Head of caudate nucleus (tissue), 42 donors: ENCODE measurements at regions not wholly inside any gene's neighbourhood (a gene's known extent, or its start where the extent isn't known, plus 50 kb on each side); places are given as distances from the start of the nearest gene placed in this dataset.
"Not testable (repeated sequence)": the region's sequence is repeated elsewhere in the genome, so short reads cannot be mapped to it uniquely, and the experiment has no call there.

Experiments used
- DNase-seq, 42 donors: peaks; one replicate each; pipeline versions ENCODE4 v3.0.0 to v3.0.0-alpha.2; 2020 to 2021; ENCODE audit warnings: mixed read lengths in 7 of 42
- intact Hi-C: fragments of 100-400 bp; cut with DNase I; formaldehyde crosslinking; loops from one replicate; pipeline ENCODE4 v1.15.0; 2022

- DNase-seq: peak in 1 of 42 donors; percentile 27
- intact Hi-C loops: no loop called here
Observed at GRCh38 chr22:22946131-22946530, 58.5 kb downstream of the IGLL5 start.

- DNase-seq: peak in 8 of 42 donors; percentile 2 to 24 (median 6)
- intact Hi-C loops: no loop called here
Observed at GRCh38 chr22:22948651-22949571, 61.3 kb downstream of the IGLL5 start.

- peak in 1 of 42 donors; percentile 24 for DNase-seq
- intact Hi-C loops: loop anchor here (10.0 kb wide), 1 partner anchor 335 kb away; no protein-coding TSS in a partner anchor
Observed at GRCh38 chr22:22949953-22950352, 62.3 kb downstream of the IGLL5 start.

GRCh38 chr22:22951035-22951434, 63.4 kb downstream of the IGLL5 start:
- peak in 3 of 42 donors; percentile 5 to 20 (median 10) for DNase-seq
- intact Hi-C loops: loop anchor here (10.0 kb wide), 1 partner anchor 334 kb away; no protein-coding TSS in a partner anchor

GRCh38 chr22:22952531-22953280, 65.1 kb downstream of the IGLL5 start:
- peak in 1 of 42 donors; percentile 25 for DNase-seq
- intact Hi-C loops: loop anchor here (10.0 kb wide), 1 partner anchor 332 kb away; no protein-coding TSS in a partner anchor

DNA sequence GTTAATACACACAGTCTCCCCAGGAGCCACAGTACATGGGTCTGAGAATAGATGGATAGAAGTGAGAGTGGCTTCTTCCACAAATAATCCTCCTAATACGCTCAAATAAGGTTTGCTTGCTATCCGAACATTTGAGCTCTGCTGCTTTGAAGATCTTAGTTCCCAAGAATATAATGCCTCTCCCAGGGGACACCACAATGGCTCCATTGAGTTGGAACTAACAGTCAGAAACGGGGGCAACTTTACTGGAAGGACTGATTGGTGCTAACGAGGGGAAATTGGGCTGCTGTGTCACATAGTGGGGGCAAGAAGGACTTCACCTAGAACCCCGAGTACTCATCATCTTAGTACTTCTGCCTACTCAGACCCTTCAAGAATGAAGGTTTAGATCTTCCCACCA, 66.2 kb downstream of the IGLL5 start:
- intact Hi-C loops: loop anchor here (10.0 kb wide), 1 partner anchor 331 kb away; no protein-coding TSS in a partner anchor
- DNase-seq: peak in 2 of 42 donors; percentile 35

DNA sequence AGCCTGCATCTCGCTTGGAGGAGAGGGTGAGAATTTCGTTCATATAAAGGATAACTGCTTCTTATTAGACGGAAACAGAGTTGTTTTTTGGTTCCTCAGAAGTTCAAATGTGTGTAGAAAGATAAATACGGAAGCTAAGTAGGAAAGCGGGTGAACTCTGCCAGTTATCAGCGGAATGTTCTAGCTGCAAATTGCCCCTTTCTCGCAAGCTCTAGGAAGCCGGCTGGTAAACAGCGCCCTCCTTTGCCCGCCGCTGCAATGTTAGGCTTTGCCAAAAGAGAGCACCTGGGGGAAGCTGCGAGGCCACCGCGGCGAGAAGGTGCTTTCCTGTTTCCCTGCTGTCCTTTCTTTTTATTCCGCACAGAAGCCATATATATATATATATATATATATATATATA, 67.0 kb downstream of the IGLL5 start:
- DNase-seq: peak in 7 of 42 donors; percentile 9 to 43 (median 25)
- intact Hi-C loops: loop anchor here (5.0 to 10.0 kb wide), 4 partner anchors 102 to 492 kb away; no protein-coding TSS in a partner anchor

DNA sequence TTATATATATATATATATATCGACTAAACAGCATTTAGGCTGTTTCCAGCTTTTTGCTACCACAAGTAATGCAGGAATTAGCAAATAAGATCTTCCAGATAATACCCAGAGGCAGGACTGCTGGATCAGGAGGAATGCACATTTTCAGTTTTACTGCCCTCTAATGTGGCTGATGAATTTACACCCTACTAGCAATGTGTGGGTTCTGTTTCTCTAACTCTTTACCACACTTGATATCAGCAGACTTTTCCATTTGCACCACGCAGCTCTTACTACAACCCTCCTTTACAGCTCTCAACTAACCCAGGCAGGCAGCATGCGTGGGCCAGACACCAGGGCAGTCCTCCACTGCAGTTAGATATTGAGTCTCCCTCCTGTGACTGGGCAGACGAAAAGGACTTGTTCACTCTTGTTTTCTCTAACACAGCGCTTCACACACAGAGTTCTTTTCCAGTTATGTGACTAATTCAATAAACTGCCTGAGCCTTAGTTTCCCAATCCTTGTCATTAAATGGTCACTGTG, 67.7 kb downstream of the IGLL5 start:
- DNase-seq: peak in 3 of 42 donors; percentile 5 to 41 (median 36)
- intact Hi-C loops: loop anchor here (5.0 to 10.0 kb wide), 4 partner anchors 103 to 493 kb away; no protein-coding TSS in a partner anchor

DNA sequence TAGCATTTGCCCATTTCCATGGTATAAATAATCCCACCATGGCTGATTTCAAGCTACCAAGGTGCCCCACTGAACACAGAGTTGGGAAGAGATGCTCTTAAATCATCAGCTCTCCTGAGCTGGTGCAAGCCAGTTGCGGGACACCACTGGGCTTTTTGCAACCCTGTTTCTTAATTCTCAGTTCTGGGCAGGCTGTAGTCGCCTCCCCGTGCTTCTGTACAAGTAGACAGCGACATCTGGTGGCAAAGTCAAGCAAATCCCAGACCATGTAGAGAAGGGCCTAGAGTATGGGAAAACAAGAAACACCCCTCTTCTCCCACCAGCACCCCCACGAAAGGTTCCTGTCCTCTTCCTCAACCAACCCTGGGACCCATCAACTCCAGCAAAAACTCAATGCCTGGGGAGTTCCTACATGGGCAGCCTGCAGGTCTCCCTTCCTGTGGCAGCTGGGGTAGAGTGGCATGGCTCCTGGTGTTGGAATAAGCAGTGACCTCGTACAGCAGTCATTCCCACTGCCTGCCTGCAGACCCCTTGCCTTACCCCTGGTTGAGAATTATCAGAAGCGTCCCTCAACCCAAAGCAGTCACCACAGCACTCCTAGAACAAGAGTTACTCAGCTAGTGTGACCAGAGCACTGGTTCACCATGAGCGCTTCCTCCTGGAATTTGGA, 68.4 kb downstream of the IGLL5 start:
- DNase-seq: peak; percentile 17 to 91 (median 78)
- intact Hi-C loops: loop anchor here (5.0 to 10.0 kb wide), 4 partner anchors 104 to 494 kb away; no protein-coding TSS in a partner anchor

DNA sequence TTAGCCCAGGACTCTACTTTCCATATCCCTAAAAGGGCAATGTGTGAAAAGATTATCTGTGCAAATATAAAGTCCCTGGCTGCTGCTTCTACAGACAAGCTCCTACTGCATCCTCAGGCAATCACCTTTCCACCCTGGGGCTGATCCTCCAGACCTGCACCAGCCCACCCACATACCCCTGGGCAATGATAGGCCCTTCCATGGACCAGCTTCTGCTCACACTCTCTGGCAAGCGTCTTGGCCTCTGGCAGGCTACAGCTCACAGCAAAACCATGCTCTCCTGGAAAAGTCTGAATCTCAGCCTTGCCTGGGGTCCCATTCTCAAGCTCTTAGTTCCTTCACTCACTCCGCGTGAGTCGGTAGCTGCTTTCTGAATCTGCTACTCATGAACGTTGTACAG, 69.5 kb downstream of the IGLL5 start:
- no peak for DNase-seq
- intact Hi-C loops: loop anchor here (5.0 to 10.0 kb wide), 4 partner anchors 105 to 495 kb away; no protein-coding TSS in a partner anchor

DNA sequence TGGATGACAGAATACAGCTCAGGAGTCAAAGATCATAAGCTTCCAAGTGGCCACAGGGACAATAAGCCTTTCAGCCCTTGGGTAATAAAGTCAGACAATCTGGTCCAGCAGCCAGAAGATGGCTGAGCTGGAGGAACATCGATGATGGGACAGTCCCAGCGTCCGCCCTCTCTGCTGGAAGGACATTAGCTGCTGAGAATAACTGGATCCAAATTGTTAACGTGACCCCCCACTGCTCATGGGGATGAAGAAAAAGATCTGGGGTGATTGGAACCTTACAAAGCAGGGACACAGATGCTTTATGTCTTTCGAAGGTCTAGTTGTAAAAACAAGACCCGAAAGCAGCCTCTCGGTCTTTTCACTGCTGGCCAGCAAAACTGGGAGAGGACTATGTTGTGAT, 71.0 kb downstream of the IGLL5 start:
- no peak for DNase-seq
- intact Hi-C loops: loop anchor here (2.0 to 10.0 kb wide), 5 partner anchors 106 to 496 kb away; no protein-coding TSS in a partner anchor

DNA sequence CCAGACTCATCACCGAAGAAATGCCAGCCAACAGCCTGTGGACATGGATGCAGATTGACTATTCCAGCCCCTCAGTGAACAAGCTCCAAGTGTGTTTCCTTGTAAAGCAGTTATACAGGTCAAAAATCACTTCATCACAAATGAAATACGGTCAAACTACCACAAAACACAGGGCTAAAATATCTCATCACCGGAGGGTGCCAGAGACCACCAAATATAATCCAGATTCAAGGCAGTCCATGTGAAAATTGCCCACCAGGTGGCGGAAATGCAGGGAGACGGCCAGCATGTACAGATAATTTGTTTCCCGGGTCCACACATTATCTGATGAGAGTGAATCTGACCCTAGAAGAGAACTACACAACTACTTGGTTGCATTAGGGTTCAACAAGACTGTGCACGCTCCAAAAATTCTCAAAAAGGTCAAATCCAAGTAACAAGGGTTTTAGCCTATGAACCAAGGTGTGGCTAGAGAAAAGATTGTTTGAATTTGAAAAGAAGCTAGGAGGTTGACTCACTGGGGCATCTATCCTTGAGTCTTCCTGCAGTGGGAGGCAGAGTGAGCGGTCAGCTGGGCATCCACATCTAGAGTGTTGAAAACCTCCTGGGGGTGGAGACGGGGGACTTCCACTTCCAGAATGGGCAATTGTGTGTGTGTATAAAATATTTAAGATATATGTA, 71.7 kb downstream of the IGLL5 start:
- DNase-seq: peak; percentile 69 to 97 (median 90)
- intact Hi-C loops: loop anchor here (2.0 to 10.0 kb wide), 5 partner anchors 107 to 497 kb away; no protein-coding TSS in a partner anchor

GRCh38 chr22:22960307-22960706, 72.7 kb downstream of the IGLL5 start:
- intact Hi-C loops: no loop called here
- no peak for DNase-seq

DNA sequence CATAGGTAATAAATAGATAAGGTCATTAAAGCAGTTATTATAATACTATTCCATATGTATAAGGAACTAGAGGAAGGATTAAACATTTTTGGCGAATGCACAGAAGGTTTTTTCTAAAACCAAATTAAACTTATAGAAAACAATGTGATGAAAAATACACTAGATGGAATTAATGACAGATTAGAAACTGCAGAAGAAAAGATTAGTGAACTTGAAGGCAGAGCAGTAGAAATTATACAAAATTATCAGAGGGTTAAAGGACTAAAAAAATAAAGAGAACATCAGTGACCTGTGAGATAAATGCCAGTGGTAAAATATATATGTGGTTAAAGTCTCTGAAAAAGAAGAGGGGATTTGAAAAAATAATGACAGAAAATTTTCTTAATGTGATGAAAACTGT, 74.0 kb downstream of the IGLL5 start:
- intact Hi-C loops: no loop called here

GRCh38 chr22:22968366-22968765, 80.8 kb downstream of the IGLL5 start:
- DNase-seq: no peak
- intact Hi-C loops: no loop called here

More for the DNA sequence above, 74.0 kb downstream of the IGLL5 start:
- no peak for DNase-seq

- DNase-seq, intact Hi-C loops: not testable (repeated sequence)
Observed at GRCh38 chr22:22972605-22973004, 85.0 kb downstream of the IGLL5 start.

GRCh38 chr22:22973336-22973735, 85.7 kb downstream of the IGLL5 start:
- no peak for DNase-seq
- intact Hi-C loops: no loop called here

GRCh38 chr22:22974156-22974555, 86.5 kb downstream of the IGLL5 start:
- no peak for DNase-seq
- intact Hi-C loops: no loop called here
